ENCODE measurements at regions not wholly inside any gene's neighbourhood (a gene's known extent, or its start where the extent isn't known, plus 50 kb on each side); places are given as distances from the start of the nearest gene placed in this dataset.

- Histone ChIP-seq H3K9ac (ENCODE audit: low read length) (no peak overlapping the region), H3F3A (ENCODE audit: low read length, unreplicated experiment) (no peaks in the 10 kb centered on the region), H3K4me2 (ENCODE audit: low read length) (no peak overlapping the region), H3K9me3 (ENCODE audit: low read length) (no peaks in the 10 kb centered on the region), H4K20me1 (ENCODE audit: low read length) (no peaks in the 10 kb centered on the region), H3K36me3 (ENCODE audit: low read depth, low read length) (no peaks in the 10 kb centered on the region), H3K27ac (ENCODE audit: low read length) (no peak overlapping the region), H3K4me3 (ENCODE audit: low read length) (no peak overlapping the region), H3K79me2 (ENCODE audit: low read length) (no peaks in the 10 kb centered on the region), H3K4me1 (ENCODE audit: insufficient read depth, low read length) (no peaks in the 10 kb centered on the region), H2AFZ (ENCODE audit: low read length) (no peak overlapping the region), H3K9me2 (replicated peaks; ENCODE audit: low read length) (no peaks in the 10 kb centered on the region), H3K27me3 (ENCODE audit: low read length) (no peaks in the 10 kb centered on the region)
- ATAC-seq, result no peak
- CTCF ChIA-PET, result no interaction called here
- no peak for DNase-seq
- POLR2A ChIA-PET (ENCODE audit: unreplicated experiment), result no interaction called here
- no TSS peak for BruUV-seq (replicated peaks)
- intact Hi-C loops (cut with micrococcal nuclease), result no loop called here
- TF ChIP-seq, protein P1, sequence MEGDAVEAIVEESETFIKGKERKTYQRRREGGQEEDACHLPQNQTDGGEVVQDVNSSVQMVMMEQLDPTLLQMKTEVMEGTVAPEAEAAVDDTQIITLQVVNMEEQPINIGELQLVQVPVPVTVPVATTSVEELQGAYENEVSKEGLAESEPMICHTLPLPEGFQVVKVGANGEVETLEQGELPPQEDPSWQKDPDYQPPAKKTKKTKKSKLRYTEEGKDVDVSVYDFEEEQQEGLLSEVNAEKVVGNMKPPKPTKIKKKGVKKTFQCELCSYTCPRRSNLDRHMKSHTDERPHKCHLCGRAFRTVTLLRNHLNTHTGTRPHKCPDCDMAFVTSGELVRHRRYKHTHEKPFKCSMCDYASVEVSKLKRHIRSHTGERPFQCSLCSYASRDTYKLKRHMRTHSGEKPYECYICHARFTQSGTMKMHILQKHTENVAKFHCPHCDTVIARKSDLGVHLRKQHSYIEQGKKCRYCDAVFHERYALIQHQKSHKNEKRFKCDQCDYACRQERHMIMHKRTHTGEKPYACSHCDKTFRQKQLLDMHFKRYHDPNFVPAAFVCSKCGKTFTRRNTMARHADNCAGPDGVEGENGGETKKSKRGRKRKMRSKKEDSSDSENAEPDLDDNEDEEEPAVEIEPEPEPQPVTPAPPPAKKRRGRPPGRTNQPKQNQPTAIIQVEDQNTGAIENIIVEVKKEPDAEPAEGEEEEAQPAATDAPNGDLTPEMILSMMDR (conservative IDR thresholded peaks at IDR 0.05; ENCODE audit: low read depth, low read length), result no peak
- no peak for TF ChIP-seq EZH2phosphoT487 (IDR thresholded peaks at IDR 0.05; ENCODE audit: borderline replicate concordance, low read length)
- no peak for TF ChIP-seq EZH2 (IDR thresholded peaks at IDR 0.05; ENCODE audit: low read length, unreplicated experiment)
Measured at GRCh38 chr5:124839371-124839998, 93.0 kb upstream of the ZNF608 start.

DNA sequence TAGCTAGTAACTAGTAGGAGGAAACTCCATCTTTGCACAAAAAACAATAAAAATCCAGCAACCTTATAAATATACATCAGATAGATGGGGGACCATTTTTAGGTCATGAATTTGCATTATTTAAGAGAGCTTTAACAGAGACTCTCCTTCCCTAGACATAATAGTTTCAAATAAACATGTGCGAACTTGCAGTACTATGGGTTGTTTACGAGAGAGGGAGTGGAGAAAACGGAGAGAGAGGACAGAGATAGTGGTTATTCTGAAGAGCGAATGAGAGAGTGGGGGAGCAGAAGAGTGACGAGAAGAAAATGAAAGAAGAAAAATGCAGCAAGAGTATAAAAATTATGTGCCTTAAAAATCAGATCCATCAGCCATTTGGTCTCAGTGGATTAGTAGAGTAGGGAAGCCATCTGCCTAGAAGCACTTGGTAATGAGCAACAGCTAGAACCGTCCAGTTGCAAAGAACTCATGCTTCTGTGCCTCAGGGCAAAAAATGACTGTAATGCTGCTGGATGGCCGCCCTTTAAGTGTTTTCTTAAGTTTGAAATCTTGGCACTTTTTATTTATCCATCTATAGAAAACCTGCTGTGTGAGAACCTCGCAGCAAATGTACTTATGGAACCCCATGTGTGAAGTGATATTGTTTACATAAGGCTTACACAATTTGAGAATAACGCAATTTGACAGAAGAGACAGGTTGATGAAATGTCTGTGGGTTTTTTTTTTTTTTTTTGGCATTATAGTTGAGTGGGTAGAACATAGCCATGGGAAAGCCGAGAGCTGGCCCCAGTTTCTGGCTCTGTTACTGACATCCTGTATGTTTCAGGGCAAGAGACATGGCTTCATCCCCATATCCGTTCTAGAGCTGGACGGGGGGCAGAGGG lies 95.6 kb upstream of the ZNF608 start:
- no peaks in the 10 kb centered on the region for H3K36me3 ChIP-seq (ENCODE audit: low read depth, low read length)
- ChIA-PET POLR2A (ENCODE audit: unreplicated experiment) (no interaction called here), CTCF (no interaction called here)
- ATAC-seq (no peak), DNase-seq (no peak)
- TF ChIP-seq EZH2 (IDR thresholded peaks at IDR 0.05; ENCODE audit: low read length, unreplicated experiment) (no peak), EZH2phosphoT487 (IDR thresholded peaks at IDR 0.05; ENCODE audit: borderline replicate concordance, low read length) (no peak)
- TF ChIP-seq, protein P1 (conservative IDR thresholded peaks at IDR 0.05; ENCODE audit: low read depth, low read length), result no peak
- intact Hi-C loops (cut with micrococcal nuclease), result no loop called here
- no peaks in the 10 kb centered on the region for H3K27me3 ChIP-seq (ENCODE audit: low read length)
- no TSS peak for BruUV-seq (replicated peaks)
- no peaks in the 10 kb centered on the region for H3K9me3 ChIP-seq (ENCODE audit: low read length)
- H3K9ac ChIP-seq (ENCODE audit: low read length), result no peak overlapping the region
- no peaks in the 10 kb centered on the region for H3K4me1 ChIP-seq (ENCODE audit: insufficient read depth, low read length)
- H4K20me1 ChIP-seq (ENCODE audit: low read length), result no peaks in the 10 kb centered on the region
- no peak overlapping the region for H3K4me2 ChIP-seq (ENCODE audit: low read length)
- H3K9me2 ChIP-seq (replicated peaks; ENCODE audit: low read length), result no peaks in the 10 kb centered on the region
- no peaks in the 10 kb centered on the region for H3F3A ChIP-seq (ENCODE audit: low read length, unreplicated experiment)
- H2AFZ ChIP-seq (ENCODE audit: low read length), result no peak overlapping the region
- no peaks in the 10 kb centered on the region for H3K79me2 ChIP-seq (ENCODE audit: low read length)
- H3K27ac ChIP-seq (ENCODE audit: low read length), result no peak overlapping the region
- H3K4me3 ChIP-seq (ENCODE audit: low read length), result no peak overlapping the region
